A673 (cell line): ENCODE measurements at regions not wholly inside any gene's neighbourhood (a gene's known extent, or its start where the extent isn't known, plus 50 kb on each side); places are given as distances from the start of the nearest gene placed in this dataset.

Experiments
- BruUV-seq: library from RNA; stranded (reverse); fragments of 400-500 nt; replicated peaks from 2 replicates; lab custom pipeline; 2021; lab: Mats Ljungman, UMichigan
- CTCF ChIA-PET: fragments of 300-600 bp; sonication (Branson Sonifier 250); formaldehyde crosslinking; loops from one replicate; lab custom pipeline; 2022; ENCODE audit warnings: antibody characterized with exemption; lab: Charles Lee
- POLR2A ChIA-PET: fragments of 300-600 bp; sonication (Branson Sonifier 250); formaldehyde crosslinking; loops from one replicate; lab custom pipeline; 2022; ENCODE audit warnings: antibody characterized with exemption; ENCODE audit not compliant: low non-redundant PET; lab: Charles Lee
- DNase-seq: peaks from one replicate; pipeline ENCODE4 v3.0.0-alpha.2; 2015; ENCODE audit warnings: low spot score
- H3K27ac ChIP-seq: fragments of 200-600 bp; sonication (generic); 2 replicates; pipeline ENCODE4 v1.5.1; 2016; ENCODE audit warnings: mixed run types, low read depth, mild to moderate bottlenecking, mixed read lengths, antibody characterized with exemption, low read length; ENCODE audit not compliant: poor library complexity, severe bottlenecking
- H3K27me3 ChIP-seq: fragments of 200-600 bp; sonication (generic); replicated peaks from 2 replicates; pipeline ENCODE4 v1.6.1; 2017; ENCODE audit warnings: mixed run types, low read depth, mild to moderate bottlenecking, mixed read lengths, antibody characterized with exemption, low read length; ENCODE audit not compliant: insufficient read depth, poor library complexity
- H3K36me3 ChIP-seq: fragments of 200-600 bp; sonication (generic); 2 replicates; pipeline ENCODE4 v1.6.1; 2016; ENCODE audit warnings: mixed run types, mild to moderate bottlenecking, mixed read lengths, antibody characterized with exemption, low read length; ENCODE audit not compliant: insufficient read depth, poor library complexity, severe bottlenecking
- H3K4me1 ChIP-seq: fragments of 200-600 bp; sonication (generic); 2 replicates; pipeline ENCODE4 v1.6.1; 2017; ENCODE audit warnings: mixed run types, mild to moderate bottlenecking, mixed read lengths, antibody characterized with exemption, low read length; ENCODE audit not compliant: insufficient read depth, poor library complexity, severe bottlenecking
- H3K4me3 ChIP-seq: fragments of 200-600 bp; sonication (generic); 2 replicates; pipeline ENCODE4 v1.5.1; 2016; ENCODE audit warnings: low read depth, mixed run types, mild to moderate bottlenecking, mixed read lengths, low read length; ENCODE audit not compliant: poor library complexity, severe bottlenecking
- H3K9me3 ChIP-seq: fragments of 200-600 bp; sonication (generic); 2 replicates; pipeline ENCODE4 v1.6.1; 2016; ENCODE audit warnings: mixed run types, low read depth, mild to moderate bottlenecking, mixed read lengths, antibody characterized with exemption, low read length; ENCODE audit not compliant: poor library complexity, severe bottlenecking
- EZH2 ChIP-seq: fragments of 200-600 bp; sonication (generic); IDR thresholded peaks from 2 replicates; pipeline ENCODE4 v1.6.1; 2017; ENCODE audit warnings: borderline replicate concordance, low read depth, mild to moderate bottlenecking, mixed read lengths, antibody characterized with exemption, low read length; ENCODE audit not compliant: poor library complexity, severe bottlenecking
- intact Hi-C: fragments of 100-400 bp; cut with micrococcal nuclease; formaldehyde crosslinking; loops from one replicate; pipeline ENCODE4 v1.10.0; 2022; ENCODE audit not compliant: unreplicated experiment
- TF ChIP-seq, protein P1 (sequence below): fragments of 300-800, 200-600 bp; sonication (generic); conservative IDR thresholded peaks from 2 replicates; pipeline ENCODE4 v1.5.1; 2017; ENCODE audit warnings: low read depth, mild to moderate bottlenecking, antibody characterized with exemption, low read length, moderate library complexity, mixed read lengths

DNA sequence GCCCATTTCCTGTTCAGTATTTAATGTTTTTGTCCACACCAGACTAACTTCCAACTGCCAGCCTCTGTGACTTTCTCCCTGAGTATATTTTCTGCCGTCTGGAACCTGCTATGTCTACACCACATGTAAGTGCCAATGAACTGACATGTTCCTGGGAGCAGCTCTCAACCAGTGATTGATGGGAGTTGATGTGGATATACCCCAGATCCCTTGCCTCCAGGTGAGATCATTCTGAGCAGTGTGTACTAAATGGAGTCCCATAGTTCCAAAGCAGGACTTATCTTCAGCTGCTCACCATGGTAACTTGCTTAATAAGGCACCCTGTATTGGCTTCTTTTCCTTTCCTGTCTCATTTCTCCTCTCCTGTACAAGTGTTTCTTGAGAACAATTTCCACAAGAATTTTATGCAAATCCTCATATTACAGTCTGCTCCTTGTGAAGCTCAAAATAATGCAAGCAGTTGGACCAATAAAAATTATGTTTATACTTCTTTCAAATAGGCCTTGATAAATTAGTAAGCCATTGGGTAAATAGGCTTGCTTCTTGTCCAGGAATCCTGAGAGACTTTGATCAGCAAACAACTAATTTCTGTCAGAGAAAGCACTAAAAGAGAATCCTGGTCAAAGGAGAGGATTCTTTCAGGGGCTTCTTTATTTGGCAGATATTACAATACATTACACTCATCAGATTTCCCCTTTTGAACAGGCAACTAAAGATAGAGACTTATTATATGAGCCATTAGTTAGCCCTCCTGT, 911.7 kb upstream of the NDST4 start:
- no peak overlapping the region for H3K27ac ChIP-seq
- BruUV-seq, result no TSS peak
- no peak overlapping the region for H3K4me3 ChIP-seq
- DNase-seq, result no peak
- H3K9me3 ChIP-seq, result peaks cover 15% of the 10 kb centered on the region
- no peaks in the 10 kb centered on the region for H3K4me1 ChIP-seq
- no peaks in the 10 kb centered on the region for H3K36me3 ChIP-seq
- no peaks in the 10 kb centered on the region for H3K27me3 ChIP-seq
- POLR2A ChIA-PET, result no interaction called here
- TF ChIP-seq EZH2, result no peak
- TF ChIP-seq, protein P1, sequence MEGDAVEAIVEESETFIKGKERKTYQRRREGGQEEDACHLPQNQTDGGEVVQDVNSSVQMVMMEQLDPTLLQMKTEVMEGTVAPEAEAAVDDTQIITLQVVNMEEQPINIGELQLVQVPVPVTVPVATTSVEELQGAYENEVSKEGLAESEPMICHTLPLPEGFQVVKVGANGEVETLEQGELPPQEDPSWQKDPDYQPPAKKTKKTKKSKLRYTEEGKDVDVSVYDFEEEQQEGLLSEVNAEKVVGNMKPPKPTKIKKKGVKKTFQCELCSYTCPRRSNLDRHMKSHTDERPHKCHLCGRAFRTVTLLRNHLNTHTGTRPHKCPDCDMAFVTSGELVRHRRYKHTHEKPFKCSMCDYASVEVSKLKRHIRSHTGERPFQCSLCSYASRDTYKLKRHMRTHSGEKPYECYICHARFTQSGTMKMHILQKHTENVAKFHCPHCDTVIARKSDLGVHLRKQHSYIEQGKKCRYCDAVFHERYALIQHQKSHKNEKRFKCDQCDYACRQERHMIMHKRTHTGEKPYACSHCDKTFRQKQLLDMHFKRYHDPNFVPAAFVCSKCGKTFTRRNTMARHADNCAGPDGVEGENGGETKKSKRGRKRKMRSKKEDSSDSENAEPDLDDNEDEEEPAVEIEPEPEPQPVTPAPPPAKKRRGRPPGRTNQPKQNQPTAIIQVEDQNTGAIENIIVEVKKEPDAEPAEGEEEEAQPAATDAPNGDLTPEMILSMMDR, result no peak
- intact Hi-C loops, result no loop called here
- CTCF ChIA-PET, result no interaction called here

DNA sequence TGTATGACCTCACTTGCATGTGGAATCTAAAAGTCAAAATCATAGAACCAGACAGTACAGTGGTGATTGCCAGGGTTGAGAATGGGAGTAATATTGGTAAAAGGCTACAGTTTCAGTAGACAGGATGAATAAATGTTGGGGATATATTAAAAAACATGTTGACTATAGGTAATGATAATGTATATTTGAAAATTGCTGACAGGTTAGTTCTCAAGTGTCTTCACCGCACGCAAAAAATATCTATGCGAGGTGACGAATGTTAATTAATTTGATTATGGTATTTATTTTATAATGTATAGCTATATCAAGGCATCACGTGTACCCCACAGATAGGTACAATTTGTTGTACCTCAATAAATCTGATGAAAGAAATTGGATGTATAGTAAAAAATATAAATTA, 909.6 kb upstream of the NDST4 start:
- Histone ChIP-seq H3K9me3 (peaks cover 26% of the 10 kb centered on the region), H3K36me3 (no peaks in the 10 kb centered on the region), H3K27me3 (no peaks in the 10 kb centered on the region), H3K27ac (no peak overlapping the region), H3K4me3 (no peak overlapping the region), H3K4me1 (no peaks in the 10 kb centered on the region)
- no TSS peak for BruUV-seq
- TF ChIP-seq EZH2, result no peak
- TF ChIP-seq, protein P1, result no peak
- intact Hi-C loops, result no loop called here
- DNase-seq, result no peak
- CTCF ChIA-PET, result no interaction called here
- POLR2A ChIA-PET, result no interaction called here

DNA sequence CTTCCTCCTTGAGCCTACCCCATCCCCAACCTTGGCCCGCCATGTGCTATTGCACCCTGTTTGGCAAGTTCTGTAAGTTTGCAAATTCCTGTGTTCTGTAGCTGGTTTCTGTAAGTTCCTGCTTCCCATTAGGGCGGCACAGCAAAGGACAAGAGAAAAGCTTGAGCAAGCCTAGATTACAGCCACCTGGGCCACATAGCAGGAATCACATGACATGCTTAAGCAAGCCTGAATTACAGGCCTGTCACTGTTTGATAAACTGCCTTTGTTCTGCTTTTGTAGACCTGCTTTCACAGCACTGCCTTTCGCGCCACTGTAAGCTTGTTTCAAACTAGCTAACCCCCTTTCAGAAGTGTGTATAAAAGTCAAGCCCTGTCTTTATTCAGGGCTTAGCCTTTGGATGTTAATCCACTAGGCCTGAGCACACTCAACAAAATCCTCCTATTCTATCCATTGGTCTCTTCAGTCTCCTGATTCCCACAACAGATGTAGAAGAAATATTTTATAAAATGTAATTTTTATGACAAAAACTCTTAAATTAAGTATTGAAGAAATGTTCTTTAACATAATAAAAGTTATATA, 906.8 kb upstream of the NDST4 start:
- no peak for DNase-seq
- CTCF ChIA-PET, result no interaction called here
- no peak for TF ChIP-seq EZH2
- TF ChIP-seq, protein P1, result no peak

More for the DNA sequence above, 906.8 kb upstream of the NDST4 start:
- intact Hi-C loops, result no loop called here
- POLR2A ChIA-PET, result no interaction called here
- H3K36me3 ChIP-seq, result no peaks in the 10 kb centered on the region
- no peak overlapping the region for H3K4me3 ChIP-seq
- no TSS peak for BruUV-seq
- no peaks in the 10 kb centered on the region for H3K27me3 ChIP-seq
- H3K4me1 ChIP-seq, result no peaks in the 10 kb centered on the region
- H3K9me3 ChIP-seq, result peaks cover 46% of the 10 kb centered on the region
- H3K27ac ChIP-seq, result no peak overlapping the region
